SIG-M5 treated with dmso at 0.1 percent for 504 hours (cell line): ENCODE measurements at regions not wholly inside any gene's neighbourhood (a gene's known extent, or its start where the extent isn't known, plus 50 kb on each side); places are given as distances from the start of the nearest gene placed in this dataset.

Experiments
- DNase-seq: peaks from one replicate; lab custom pipeline; 2025; ENCODE audit not compliant: unreplicated experiment; lab: John Stamatoyannopoulos, UW

GRCh38 chr10:61548364-61548763, 95.2 kb upstream of the TMEM26 start:
- DNase-seq: no peak

DNA sequence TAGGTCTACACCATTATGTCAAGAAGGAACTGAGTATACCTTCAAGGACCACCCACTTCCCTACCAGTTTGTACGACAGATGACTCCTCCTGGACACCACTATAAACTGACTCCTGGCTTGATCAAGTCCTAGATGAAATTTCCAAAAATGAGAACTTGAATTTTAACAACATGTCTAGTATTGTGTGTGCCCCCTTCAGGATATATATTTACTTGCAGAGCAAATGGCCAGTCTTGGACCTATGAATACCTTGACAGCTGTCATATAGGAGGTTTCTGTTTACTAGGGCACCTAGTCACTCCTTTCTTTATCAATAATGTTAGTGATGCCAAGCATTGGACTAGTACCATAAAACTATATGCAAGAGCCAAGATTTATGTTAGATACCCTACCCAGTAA, 94.1 kb upstream of the TMEM26 start:
- no peak for DNase-seq

GRCh38 chr10:61545170-61545569, 92.0 kb upstream of the TMEM26 start:
- no peak for DNase-seq

DNA sequence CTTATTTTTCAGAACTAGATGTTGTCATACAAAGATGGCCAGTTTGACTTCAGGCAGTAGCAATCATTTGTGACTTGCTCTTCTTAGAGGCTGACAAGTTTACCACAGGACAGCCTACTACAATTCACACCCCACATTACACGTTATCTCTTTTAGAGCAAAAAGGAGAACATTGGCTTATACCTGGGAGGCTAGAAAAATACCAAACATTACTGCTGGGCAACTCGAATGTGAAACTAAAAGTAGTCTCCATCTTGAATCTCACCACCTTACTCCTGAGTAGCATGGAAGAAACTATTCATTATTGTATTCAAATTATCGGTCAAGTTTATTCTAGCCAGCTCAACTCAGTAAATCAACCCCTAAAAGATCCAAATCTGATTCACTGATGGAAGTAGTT, 90.7 kb upstream of the TMEM26 start:
- DNase-seq: no peak

DNA sequence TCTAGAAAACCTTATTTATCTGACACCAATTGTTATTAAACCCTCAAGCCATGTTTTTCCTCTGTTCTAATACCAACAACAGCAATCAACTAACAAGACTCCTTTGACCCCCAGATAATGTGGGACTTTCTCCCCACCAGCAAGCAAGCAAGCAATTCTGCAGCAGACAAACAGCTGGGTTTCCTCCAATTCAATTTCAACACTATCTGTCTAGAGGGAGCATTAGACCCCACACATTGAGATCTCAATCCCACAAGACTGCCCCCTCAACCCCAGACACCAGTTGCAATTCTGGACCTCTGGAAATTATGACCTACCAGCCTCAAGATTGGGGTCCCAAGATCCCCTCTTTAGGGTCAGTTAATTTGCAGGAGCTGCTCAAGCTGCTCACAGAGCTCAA, 89.4 kb upstream of the TMEM26 start:
- no peak for DNase-seq

GRCh38 chr10:61541960-61542359, 88.8 kb upstream of the TMEM26 start:
- DNase-seq: no peak

DNA sequence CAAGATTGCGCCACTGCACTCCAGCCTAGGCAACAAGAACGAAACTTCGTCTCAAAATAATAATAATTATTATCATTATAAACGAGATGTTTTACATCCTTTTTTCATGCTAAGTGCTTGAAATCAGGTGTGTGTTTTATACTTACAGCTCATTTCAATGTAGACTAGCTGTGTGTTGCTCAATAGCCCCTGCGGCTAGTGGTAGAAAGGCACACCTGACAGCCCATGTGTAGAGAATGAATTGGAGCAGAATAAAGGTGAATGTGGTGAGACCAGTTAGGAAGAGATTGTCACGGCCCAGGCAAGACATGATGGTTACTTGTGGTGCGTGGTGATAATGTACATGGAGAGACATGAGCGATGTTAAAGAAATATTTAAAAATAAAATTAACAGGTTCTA, 86.7 kb upstream of the TMEM26 start:
- no peak for DNase-seq

DNA sequence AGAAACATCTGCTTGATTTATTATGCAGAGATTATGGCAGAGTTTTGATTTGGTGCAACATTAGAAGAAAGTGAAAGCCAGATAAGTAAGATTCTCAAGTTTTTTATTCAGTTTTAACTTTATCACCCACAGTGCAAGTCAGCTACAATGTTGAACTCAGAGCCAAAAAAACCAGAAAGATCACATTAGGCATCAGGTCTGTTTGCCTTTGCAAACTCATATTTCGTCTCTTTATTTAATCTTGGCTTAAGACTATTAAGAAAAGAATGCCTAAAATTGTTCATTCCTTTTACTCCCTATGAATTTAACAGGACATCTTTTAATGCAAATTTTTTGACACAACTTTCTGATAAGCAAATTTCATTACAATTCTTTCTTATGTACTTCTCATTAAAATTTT, 76.0 kb upstream of the TMEM26 start:
- no peak for DNase-seq

- DNase-seq: no peak
Measured at GRCh38 chr10:61503051-61503450, 49.9 kb upstream of the TMEM26 start.
